GM23338 (cell line): ENCODE measurements at regions not wholly inside any gene's neighbourhood (a gene's known extent, or its start where the extent isn't known, plus 50 kb on each side); places are given as distances from the start of the nearest gene placed in this dataset.

ENCODE experiments used
- EZH2 ChIP-seq: fragments of 200-600 bp; sonication (generic); IDR thresholded peaks from one replicate; pipeline ENCODE4 v1.8.0; 2017; ENCODE audit warnings: antibody characterized with exemption, mild to moderate bottlenecking, low read depth; ENCODE audit not compliant: unreplicated experiment
- EZH2phosphoT487 ChIP-seq: fragments of 200-600 bp; sonication (generic); IDR thresholded peaks from one replicate; pipeline ENCODE4 v1.8.1; 2018; ENCODE audit warnings: antibody characterized with exemption; ENCODE audit not compliant: unreplicated experiment
- POLR2AphosphoS5 ChIP-seq: IDR thresholded peaks from 2 replicates; pipeline ENCODE4 v1.6.1; 2016; ENCODE audit warnings: antibody characterized with exemption, low read depth
- TF ChIP-seq, protein P1 (sequence below), 2 experiments: fragments of 200-600 bp in 1 of 2; sonication (generic) in 1 of 2; conservative IDR thresholded peaks; 2 replicates each; pipeline versions ENCODE4 v1.5.1 to v1.6.1; 2016 to 2017; ENCODE audit warnings: antibody characterized with exemption in 2 of 2, low read depth in 2 of 2, mild to moderate bottlenecking in 2 of 2, moderate library complexity in 1 of 2

DNA sequence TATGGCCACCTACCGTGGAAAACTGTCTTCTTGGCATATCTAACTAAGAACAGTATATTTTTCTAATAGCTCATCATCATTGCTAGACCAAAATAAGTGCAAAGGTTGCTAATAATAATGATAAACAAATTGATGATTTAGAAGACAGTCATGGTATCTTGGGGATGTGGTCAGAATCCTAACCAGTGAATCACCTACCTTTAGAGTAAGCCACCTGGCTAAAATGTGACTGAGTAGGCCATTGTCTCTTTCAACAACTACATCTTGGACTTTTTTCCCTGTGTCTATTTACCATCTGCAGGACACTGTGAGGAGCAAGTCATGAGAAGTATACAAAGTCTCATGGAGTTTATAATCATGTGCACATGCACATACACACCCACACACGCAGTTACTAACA lies 273.5 kb upstream of the SEMA6D start:
- TF ChIP-seq, protein P1, sequence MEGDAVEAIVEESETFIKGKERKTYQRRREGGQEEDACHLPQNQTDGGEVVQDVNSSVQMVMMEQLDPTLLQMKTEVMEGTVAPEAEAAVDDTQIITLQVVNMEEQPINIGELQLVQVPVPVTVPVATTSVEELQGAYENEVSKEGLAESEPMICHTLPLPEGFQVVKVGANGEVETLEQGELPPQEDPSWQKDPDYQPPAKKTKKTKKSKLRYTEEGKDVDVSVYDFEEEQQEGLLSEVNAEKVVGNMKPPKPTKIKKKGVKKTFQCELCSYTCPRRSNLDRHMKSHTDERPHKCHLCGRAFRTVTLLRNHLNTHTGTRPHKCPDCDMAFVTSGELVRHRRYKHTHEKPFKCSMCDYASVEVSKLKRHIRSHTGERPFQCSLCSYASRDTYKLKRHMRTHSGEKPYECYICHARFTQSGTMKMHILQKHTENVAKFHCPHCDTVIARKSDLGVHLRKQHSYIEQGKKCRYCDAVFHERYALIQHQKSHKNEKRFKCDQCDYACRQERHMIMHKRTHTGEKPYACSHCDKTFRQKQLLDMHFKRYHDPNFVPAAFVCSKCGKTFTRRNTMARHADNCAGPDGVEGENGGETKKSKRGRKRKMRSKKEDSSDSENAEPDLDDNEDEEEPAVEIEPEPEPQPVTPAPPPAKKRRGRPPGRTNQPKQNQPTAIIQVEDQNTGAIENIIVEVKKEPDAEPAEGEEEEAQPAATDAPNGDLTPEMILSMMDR (conservative IDR thresholded peaks at IDR 0.05; ENCODE audit: low read depth in 2 of 2) = no peak
- TF ChIP-seq EZH2 = no peak
- TF ChIP-seq POLR2AphosphoS5 = no peak
- TF ChIP-seq EZH2phosphoT487 = no peak
